Daoy (cell line): ENCODE measurements at regions not wholly inside any gene's neighbourhood (a gene's known extent, or its start where the extent isn't known, plus 50 kb on each side); places are given as distances from the start of the nearest gene placed in this dataset.
"Not testable (repeated sequence)": the region's sequence is repeated elsewhere in the genome, so short reads cannot be mapped to it uniquely, and the experiment has no call there.

Source experiments
- DNase-seq: peaks from one replicate; pipeline ENCODE4 v3.0.0-alpha.2; 2015; ENCODE audit warnings: low read depth

GRCh38 chr9:90979639-90980038 lies 178.0 kb downstream of the SYK start:
- DNase-seq, result no peak

- no peak for DNase-seq
Measured at GRCh38 chr9:90981726-90982125, 180.1 kb downstream of the SYK start.

- DNase-seq, result no peak
Measured at GRCh38 chr9:90983394-90983793, 181.8 kb downstream of the SYK start.

- DNase-seq, result no peak
Measured at GRCh38 chr9:90985631-90986030, 184.0 kb downstream of the SYK start.

- no peak for DNase-seq
Measured at GRCh38 chr9:90986161-90986560, 184.5 kb downstream of the SYK start.

GRCh38 chr9:90987566-90987965 lies 185.9 kb downstream of the SYK start:
- DNase-seq, result no peak

- no peak for DNase-seq
Measured at GRCh38 chr9:90988318-90988717, 186.7 kb downstream of the SYK start.

- no peak for DNase-seq
Measured at GRCh38 chr9:90991953-90992352, 190.3 kb downstream of the SYK start.

GRCh38 chr9:90995516-90995915 lies 193.9 kb downstream of the SYK start:
- DNase-seq, result no peak

GRCh38 chr9:90996154-90997065 lies 194.8 kb downstream of the SYK start:
- DNase-seq, result no peak

- no peak for DNase-seq
Measured at GRCh38 chr9:90998573-90998972, 197.0 kb downstream of the SYK start.

- DNase-seq, result no peak
Measured at GRCh38 chr9:90999425-91000397, 198.1 kb downstream of the SYK start.

GRCh38 chr9:91001146-91001611 lies 199.6 kb downstream of the SYK start:
- DNase-seq, result peak; percentile 80

- DNase-seq, result no peak
Measured at GRCh38 chr9:91004484-91004883, 202.9 kb downstream of the SYK start.

GRCh38 chr9:91004992-91005391 lies 203.4 kb downstream of the SYK start:
- no peak for DNase-seq

- peak; percentile 15 for DNase-seq
Measured at GRCh38 chr9:91006046-91006445, 204.4 kb downstream of the SYK start.

- DNase-seq, result no peak
Measured at GRCh38 chr9:91008568-91008967, 206.9 kb downstream of the SYK start.

GRCh38 chr9:91011891-91012290 lies 210.3 kb downstream of the SYK start:
- no peak for DNase-seq

GRCh38 chr9:91012933-91013841 lies 211.6 kb downstream of the SYK start:
- DNase-seq, result no peak

GRCh38 chr9:91017245-91017644 lies 215.6 kb downstream of the SYK start:
- DNase-seq, result no peak

- not testable (repeated sequence) for DNase-seq
Measured at GRCh38 chr9:91019871-91020270, 218.3 kb downstream of the SYK start.
